A549 (cell line): ENCODE measurements at regions not wholly inside any gene's neighbourhood (a gene's known extent, or its start where the extent isn't known, plus 50 kb on each side); places are given as distances from the start of the nearest gene placed in this dataset.

ENCODE experiments used
- ATAC-seq, 2 experiments: fragments of 200-7000 bp in 1 of 2; fragments of >200 bp in 1 of 2; cut with Nextera tagmentation in 1 of 2; cut with Tn5 transposase in 1 of 2; 3 replicates each; pipeline versions ENCODE4 v1.8.0 to v1.9.1; 2018 to 2020; ENCODE audit warnings: mild to moderate bottlenecking in 1 of 2, moderate library complexity in 1 of 2
- CTCF ChIA-PET: fragments of 300-600 bp; sonication (Branson Sonifier 250); formaldehyde crosslinking; extraction: SDS; loops from one replicate; lab custom pipeline; 2021; ENCODE audit warnings: antibody characterized with exemption, inconsistent platforms; lab: Yijun Ruan, JAX
- POLR2A ChIA-PET: fragments of 350-600 bp; formaldehyde crosslinking; extraction: SDS; loops from one replicate; lab custom pipeline; 2021; ENCODE audit warnings: antibody characterized with exemption, inconsistent platforms; lab: Yijun Ruan, JAX
- DNase-seq, 2 experiments: peaks; one replicate each; pipeline versions ENCODE4 v3.0.0 to v3.0.0-alpha.2; 2011 to 2016; ENCODE audit warnings: low read depth in 1 of 2, low spot score in 1 of 2
- FAIRE-seq: peaks from 2 replicates; lab custom pipeline; 2011; peaks lifted over from hg19 to GRCh38; lab: Jason Lieb, UNC
- H3K27ac ChIP-seq, 2 experiments: fragments of >200 bp; sonication (Bioruptor Twin); formaldehyde crosslinking; 3 replicates each; pipeline ENCODE4 v1.5.1; 2016 to 2017
- H3K4me1 ChIP-seq: fragments of >200 bp; sonication (Bioruptor Twin); formaldehyde crosslinking; 3 replicates; pipeline ENCODE4 v1.6.1; 2016
- H3K4me2 ChIP-seq: fragments of >200 bp; sonication (Bioruptor Twin); formaldehyde crosslinking; 3 replicates; pipeline ENCODE4 v1.6.1; 2016
- H3K4me3 ChIP-seq: fragments of >200 bp; sonication (Bioruptor Twin); formaldehyde crosslinking; 3 replicates; pipeline ENCODE4 v1.5.1; 2016
- H3K9me3 ChIP-seq: fragments of >200 bp; sonication (Bioruptor Twin); formaldehyde crosslinking; 3 replicates; pipeline ENCODE4 v1.6.1; 2016
- ATOH8 ChIP-seq: fragments of 250-450 bp; sonication (Bioruptor Pico); IDR thresholded peaks from 2 replicates; pipeline ENCODE4 v1.5.0; 2020; ENCODE audit warnings: low read depth, mild to moderate bottlenecking, moderate library complexity
- BCL3 ChIP-seq: fragments of >200 bp; sonication (Bioruptor Twin); formaldehyde crosslinking; IDR thresholded peaks from 3 replicates; pipeline ENCODE4 v1.6.1; 2016
- CHD2 ChIP-seq: fragments of 150-350 bp; IDR thresholded peaks from 2 replicates; pipeline ENCODE4 v1.6.1; 2014; ENCODE audit warnings: low read length; ENCODE audit not compliant: partially characterized antibody
- EHF ChIP-seq: fragments of 250-450 bp; sonication (Bioruptor Pico); IDR thresholded peaks from 2 replicates; pipeline ENCODE4 v1.5.0; 2020; ENCODE audit warnings: mild to moderate bottlenecking
- ELK1 ChIP-seq: fragments of 150-350 bp; IDR thresholded peaks from 2 replicates; pipeline ENCODE4 v1.6.1; 2014; ENCODE audit warnings: low read depth, mild to moderate bottlenecking, low read length
- EP300 ChIP-seq, 2 experiments: fragments of >200 bp; sonication (Bioruptor Twin); formaldehyde crosslinking; IDR thresholded peaks; 2 replicates in 1 of 2; 3 replicates in 1 of 2; pipeline ENCODE4 v1.6.1; 2016 to 2017
- FOSB ChIP-seq: fragments of 250-450 bp; sonication (Bioruptor Pico); IDR thresholded peaks from 2 replicates; pipeline ENCODE4 v1.5.0; 2020; ENCODE audit warnings: mild to moderate bottlenecking, moderate library complexity
- HDAC2 ChIP-seq: fragments of 200-600 bp; sonication (generic); IDR thresholded peaks from 2 replicates; pipeline ENCODE4 v1.6.1; 2016
- HES2 ChIP-seq: fragments of >200 bp; sonication (Bioruptor Twin); formaldehyde crosslinking; IDR thresholded peaks from 2 replicates; pipeline ENCODE4 v1.6.1; 2016
- HMGXB4 ChIP-seq: fragments of 250-450 bp; sonication (Bioruptor Pico); IDR thresholded peaks from 2 replicates; pipeline ENCODE4 v1.5.0; 2021; ENCODE audit warnings: mild to moderate bottlenecking, moderate library complexity, borderline replicate concordance
- JUNB ChIP-seq: fragments of >200 bp; sonication (Bioruptor Twin); formaldehyde crosslinking; IDR thresholded peaks from 2 replicates; pipeline ENCODE4 v1.6.1; 2016
- KDM1A ChIP-seq: fragments of 200-600 bp; sonication (generic); IDR thresholded peaks from 2 replicates; pipeline ENCODE4 v1.6.1; 2016; ENCODE audit warnings: low read depth, mild to moderate bottlenecking
- MAX ChIP-seq: IDR thresholded peaks from 2 replicates; pipeline ENCODE4 v1.6.1; 2012
- NFE2L2 ChIP-seq: fragments of 150-350 bp; conservative IDR thresholded peaks from 2 replicates; pipeline ENCODE4 v1.6.1; 2014; ENCODE audit warnings: low read length
- NPAS2 ChIP-seq: fragments of 250-450 bp; sonication (Bioruptor Pico); IDR thresholded peaks from 2 replicates; pipeline ENCODE4 v1.8.0; 2022; ENCODE audit warnings: mild to moderate bottlenecking, moderate library complexity, borderline replicate concordance
- PBX3 ChIP-seq: IDR thresholded peaks from 2 replicates; pipeline ENCODE4 v1.6.1; 2012
- POLR2A ChIP-seq: IDR thresholded peaks from 2 replicates; pipeline ENCODE4 v1.6.1; 2012; ENCODE audit warnings: mild to moderate bottlenecking, low read length
- POLR2AphosphoS2 ChIP-seq: conservative IDR thresholded peaks from 2 replicates; pipeline ENCODE4 v1.6.1; 2012; ENCODE audit warnings: low read length, improper control_type of control experiment, inconsistent platforms
- RARB ChIP-seq: fragments of 250-450 bp; sonication (Bioruptor Pico); IDR thresholded peaks from 2 replicates; pipeline ENCODE4 v1.8.0; 2021; ENCODE audit warnings: mild to moderate bottlenecking, moderate library complexity
- REST ChIP-seq: fragments of 200-600 bp; sonication (generic); IDR thresholded peaks from 2 replicates; pipeline ENCODE4 v1.6.1; 2016; ENCODE audit warnings: antibody characterized with exemption, mild to moderate bottlenecking, moderate library complexity
- SMC3 ChIP-seq: fragments of >200 bp; sonication (Bioruptor Twin); formaldehyde crosslinking; IDR thresholded peaks from 3 replicates; pipeline ENCODE4 v1.6.1; 2018; ENCODE audit warnings: inconsistent platforms
- TFCP2L1 ChIP-seq: fragments of 250-450 bp; sonication (Bioruptor Pico); IDR thresholded peaks from 2 replicates; pipeline ENCODE4 v1.5.0; 2021; ENCODE audit warnings: mild to moderate bottlenecking
- TP53 ChIP-seq: fragments of 250-450 bp; sonication (Bioruptor Pico); IDR thresholded peaks from 2 replicates; pipeline ENCODE4 v1.5.0; 2021; ENCODE audit warnings: mild to moderate bottlenecking, moderate library complexity
- USF2 ChIP-seq: fragments of 450-650 bp; IDR thresholded peaks from 2 replicates; pipeline ENCODE4 v1.6.1; 2014; ENCODE audit warnings: antibody characterized with exemption
- ZC3H11A ChIP-seq: fragments of 450-650 bp; IDR thresholded peaks from 2 replicates; pipeline ENCODE4 v1.6.1; 2014; ENCODE audit warnings: antibody characterized with exemption, mild to moderate bottlenecking
- ZFP36 ChIP-seq: fragments of 450-650 bp; IDR thresholded peaks from 2 replicates; pipeline ENCODE4 v1.6.1; 2014; ENCODE audit warnings: borderline replicate concordance; ENCODE audit not compliant: partially characterized antibody
- ZNF302 ChIP-seq: fragments of 250-450 bp; sonication (Bioruptor Pico); IDR thresholded peaks from 2 replicates; pipeline ENCODE4 v1.9.0; 2021; ENCODE audit warnings: inconsistent platforms, mild to moderate bottlenecking, moderate library complexity
- ZSCAN20 ChIP-seq: fragments of 250-450 bp; sonication (Bioruptor Pico); IDR thresholded peaks from 2 replicates; pipeline ENCODE4 v1.8.0; 2022; ENCODE audit warnings: mild to moderate bottlenecking, moderate library complexity
- WGBS: methylation state at CpG from one replicate; pipeline ENCODE4 v1.1.6; 2017; ENCODE audit errors: missing lambda C conversion rate; 5-methylcytosine and 5-hydroxymethylcytosine counted together

- H3K9me3 ChIP-seq, result no peaks in the 10 kb centered on the region
- POLR2A ChIA-PET, result interaction anchor here (0.6 kb wide), 1 partner anchor 254 kb away, joined by 6 read pairs; no protein-coding TSS in a partner anchor
- DNase-seq, result no peak
- H3K4me3 ChIP-seq, result no peak overlapping the region
- no peak for TF ChIP-seq EP300 (IDR thresholded peaks at IDR 0.05)
- no peak for TF ChIP-seq HES2
- no peak for TF ChIP-seq ZC3H11A
- no peak for TF ChIP-seq POLR2AphosphoS2
- no peak for TF ChIP-seq CHD2
- no peak for TF ChIP-seq TFCP2L1 (CRISPR knock-in tag)
- TF ChIP-seq EHF, result no peak
- no peak for TF ChIP-seq FOSB (CRISPR knock-in tag)
- TF ChIP-seq HDAC2, result no peak
- no peak for TF ChIP-seq MAX
- no peak for TF ChIP-seq KDM1A
- no peak for TF ChIP-seq TP53 (CRISPR knock-in tag)
- no peak for TF ChIP-seq RARB
- no peak for TF ChIP-seq NPAS2 (CRISPR knock-in tag)
- TF ChIP-seq SMC3, result no peak
- TF ChIP-seq JUNB, result no peak
- no peak for TF ChIP-seq ZFP36
- no peak for TF ChIP-seq REST
- TF ChIP-seq HMGXB4 (CRISPR knock-in tag), result no peak
- CTCF ChIA-PET, result no interaction called here
- ATAC-seq, result no peak
- peaks cover 4% of the 10 kb centered on the region; the same call in 1 of the 3 replicates for H3K4me1 ChIP-seq
- WGBS, result 99% methylated on average over 4 of the region's 4 CpGs
- H3K4me2 ChIP-seq, result no peak overlapping the region
- H3K27ac ChIP-seq, result no peak overlapping the region
- no peak for FAIRE-seq
Measured at GRCh38 chr15:56838085-56838484, 80.4 kb upstream of the TCF12 start.

- CTCF ChIA-PET, result no interaction called here
- no peak for FAIRE-seq
- TF ChIP-seq ELK1 (no peak), TFCP2L1 (CRISPR knock-in tag) (no peak), TP53 (CRISPR knock-in tag) (no peak), BCL3 (no peak), USF2 (no peak), POLR2A (no peak), SMC3 (no peak), ATOH8 (CRISPR knock-in tag) (no peak), ZNF302 (CRISPR knock-in tag) (no peak), PBX3 (no peak), ZFP36 (no peak), FOSB (CRISPR knock-in tag) (no peak), NFE2L2 (no peak), NPAS2 (CRISPR knock-in tag) (no peak), ZSCAN20 (CRISPR knock-in tag) (no peak)
Measured at GRCh38 chr15:56837273-56837672, 81.2 kb upstream of the TCF12 start.

More at GRCh38 chr15:56837273-56837672, 81.2 kb upstream of the TCF12 start:
- no peak overlapping the region for H3K4me3 ChIP-seq
- POLR2A ChIA-PET, result interaction anchor here (0.6 kb wide), 1 partner anchor 253 kb away, joined by 6 read pairs; no protein-coding TSS in a partner anchor
- H3K9me3 ChIP-seq, result no peaks in the 10 kb centered on the region
- no peak for DNase-seq
- WGBS, result 27% methylated on average over 1 of the region's 1 CpG
- no peak overlapping the region for H3K4me2 ChIP-seq
- no peak overlapping the region for H3K27ac ChIP-seq
- no peak for ATAC-seq
- H3K4me1 ChIP-seq, result peaks cover 10% of the 10 kb centered on the region; the same call in 2 of the 3 replicates
